ENCODE measurements at regions not wholly inside any gene's neighbourhood (a gene's known extent, or its start where the extent isn't known, plus 50 kb on each side); places are given as distances from the start of the nearest gene placed in this dataset.
"Not testable (repeated sequence)": the region's sequence is repeated elsewhere in the genome, so short reads cannot be mapped to it uniquely, and the experiment has no call there.

GRCh38 chr17:37820995-37821713, 76.3 kb upstream of the HNF1B start:
- Mint-ChIP-seq H3K27ac (no peak overlapping the region), H3K9me3 (no peaks in the 10 kb centered on the region), H3K4me1 (peaks cover 0 to 5% (median 3%) of the 10 kb centered on the region in 4 donors), H3K36me3 (no peaks in the 10 kb centered on the region), H3K4me3 (no peak overlapping the region), H3K27me3 (peaks cover 5 to 11% of the 10 kb centered on the region in 2 donors)
- CTCF ChIA-PET (ENCODE audit: partially characterized antibody): interaction anchor here (0.6 kb wide), 1 partner anchor 684 kb away, joined by 4 read pairs; no protein-coding TSS in a partner anchor
- no peak overlapping the region for H3K4me3 ChIP-seq (ENCODE audit: low read length in 2 of 2)
- POLR2A ChIA-PET (ENCODE audit: partially characterized antibody): no interaction called here
- H3K4me1 ChIP-seq (ENCODE audit: insufficient read depth, low read length): no peaks in the 10 kb centered on the region
- no peak for DNase-seq
- no peaks in the 10 kb centered on the region for H3K36me3 ChIP-seq (ENCODE audit: insufficient read depth, low read length)
- H3K9me3 ChIP-seq (ENCODE audit: control insufficient read depth in 1 of 2, low read length in 2 of 2): no peaks in the 10 kb centered on the region
- intact Hi-C loops (cut with micrococcal nuclease): no loop called here
- H3K27ac ChIP-seq (ENCODE audit: low read depth, low read length): no peak overlapping the region
- no peaks in the 10 kb centered on the region for H3K27me3 ChIP-seq (ENCODE audit: insufficient read depth, low read length)

GRCh38 chr17:37820313-37820994, 75.6 kb upstream of the HNF1B start:
- intact Hi-C loops (cut with micrococcal nuclease): no loop called here
- DNase-seq: no peak
- Histone ChIP-seq H3K4me1 (ENCODE audit: insufficient read depth, low read length) (no peaks in the 10 kb centered on the region), H3K9me3 (ENCODE audit: control insufficient read depth in 1 of 2, low read length in 2 of 2) (no peaks in the 10 kb centered on the region), H3K4me3 (ENCODE audit: low read length in 2 of 2) (no peak overlapping the region), H3K27me3 (ENCODE audit: insufficient read depth, low read length) (no peaks in the 10 kb centered on the region), H3K36me3 (ENCODE audit: insufficient read depth, low read length) (no peaks in the 10 kb centered on the region), H3K27ac (ENCODE audit: low read depth, low read length) (no peak overlapping the region)
- Mint-ChIP-seq H3K27ac (no peak overlapping the region), H3K4me3 (no peak overlapping the region), H3K27me3 (peaks cover 7 to 14% of the 10 kb centered on the region in 2 donors), H3K36me3 (no peaks in the 10 kb centered on the region), H3K4me1 (peaks cover 0 to 5% (median 3%) of the 10 kb centered on the region in 4 donors), H3K9me3 (no peaks in the 10 kb centered on the region)
- ChIA-PET CTCF (ENCODE audit: partially characterized antibody) (interaction anchor here (0.6 kb wide), 1 partner anchor 685 kb away, joined by 4 read pairs; no protein-coding TSS in a partner anchor), POLR2A (ENCODE audit: partially characterized antibody) (no interaction called here)

GRCh38 chr17:37818689-37819088, 73.8 kb upstream of the HNF1B start:
- CTCF ChIA-PET (ENCODE audit: partially characterized antibody): no interaction called here
- Histone ChIP-seq H3K27me3 (ENCODE audit: insufficient read depth, low read length) (no peaks in the 10 kb centered on the region), H3K27ac (ENCODE audit: low read depth, low read length) (no peak overlapping the region)

GRCh38 chr17:37816950-37817349, 72.1 kb upstream of the HNF1B start:
- CTCF ChIA-PET (ENCODE audit: partially characterized antibody): interaction anchor here (3.2 kb wide), 1 partner anchor 443 kb away, joined by 7 read pairs; no protein-coding TSS in a partner anchor
- no peak overlapping the region for H3K27ac Mint-ChIP-seq
- H3K4me3 Mint-ChIP-seq: no peak overlapping the region

More at GRCh38 chr17:37818689-37819088, 73.8 kb upstream of the HNF1B start:
- H3K4me3 ChIP-seq (ENCODE audit: low read length in 2 of 2): no peak overlapping the region
- Mint-ChIP-seq H3K27me3 (peaks cover 17 to 18% of the 10 kb centered on the region in 2 donors), H3K9me3 (no peaks in the 10 kb centered on the region), H3K36me3 (no peaks in the 10 kb centered on the region), H3K4me3 (no peak overlapping the region), H3K27ac (no peak overlapping the region), H3K4me1 (peaks cover 0 to 5% (median 3%) of the 10 kb centered on the region in 4 donors)
- DNase-seq: no peak
- no peaks in the 10 kb centered on the region for H3K36me3 ChIP-seq (ENCODE audit: insufficient read depth, low read length)
- POLR2A ChIA-PET (ENCODE audit: partially characterized antibody): no interaction called here
- intact Hi-C loops (cut with micrococcal nuclease): no loop called here
- H3K4me1 ChIP-seq (ENCODE audit: insufficient read depth, low read length): no peaks in the 10 kb centered on the region
- H3K9me3 ChIP-seq (ENCODE audit: control insufficient read depth in 1 of 2, low read length in 2 of 2): no peaks in the 10 kb centered on the region

GRCh38 chr17:37815536-37815935, 70.7 kb upstream of the HNF1B start:
- H3K36me3 ChIP-seq (ENCODE audit: insufficient read depth, low read length): no peaks in the 10 kb centered on the region
- Mint-ChIP-seq H3K27ac (no peak overlapping the region), H3K27me3 (peaks cover 27 to 34% of the 10 kb centered on the region in 2 donors), H3K9me3 (peaks cover 0 to 2% (median 0%) of the 10 kb centered on the region in 8 donors), H3K36me3 (no peaks in the 10 kb centered on the region), H3K4me1 (peaks cover 0 to 5% (median 3%) of the 10 kb centered on the region in 4 donors), H3K4me3 (no peak overlapping the region)
- H3K4me1 ChIP-seq (ENCODE audit: insufficient read depth, low read length): no peaks in the 10 kb centered on the region
- H3K4me3 ChIP-seq (ENCODE audit: low read length in 2 of 2): no peak overlapping the region
- DNase-seq: no peak
- ChIA-PET CTCF (ENCODE audit: partially characterized antibody) (interaction anchor here (0.7 to 3.2 kb wide), 4 partner anchors 14 to 442 kb away, joined by 3 to 7 read pairs (median 4); no protein-coding TSS in a partner anchor), POLR2A (ENCODE audit: partially characterized antibody) (no interaction called here)
- H3K27me3 ChIP-seq (ENCODE audit: insufficient read depth, low read length): no peaks in the 10 kb centered on the region
- no peaks in the 10 kb centered on the region for H3K9me3 ChIP-seq (ENCODE audit: control insufficient read depth in 1 of 2, low read length in 2 of 2)
- no peak overlapping the region for H3K27ac ChIP-seq (ENCODE audit: low read depth, low read length)
- intact Hi-C loops (cut with micrococcal nuclease): no loop called here

More at GRCh38 chr17:37816950-37817349, 72.1 kb upstream of the HNF1B start:
- intact Hi-C loops (cut with micrococcal nuclease): no loop called here
- H3K9me3 Mint-ChIP-seq: peaks cover 0 to 2% (median 0%) of the 10 kb centered on the region in 8 donors
- peaks cover 0 to 5% (median 3%) of the 10 kb centered on the region in 4 donors for H3K4me1 Mint-ChIP-seq
- Histone ChIP-seq H3K4me3 (ENCODE audit: low read length in 2 of 2) (no peak overlapping the region), H3K9me3 (ENCODE audit: control insufficient read depth in 1 of 2, low read length in 2 of 2) (no peaks in the 10 kb centered on the region), H3K27ac (ENCODE audit: low read depth, low read length) (no peak overlapping the region), H3K4me1 (ENCODE audit: insufficient read depth, low read length) (no peaks in the 10 kb centered on the region), H3K27me3 (ENCODE audit: insufficient read depth, low read length) (no peaks in the 10 kb centered on the region), H3K36me3 (ENCODE audit: insufficient read depth, low read length) (no peaks in the 10 kb centered on the region)
- DNase-seq: no peak
- POLR2A ChIA-PET (ENCODE audit: partially characterized antibody): no interaction called here
- peaks cover 24 to 27% of the 10 kb centered on the region in 2 donors for H3K27me3 Mint-ChIP-seq
- no peaks in the 10 kb centered on the region for H3K36me3 Mint-ChIP-seq

- Histone ChIP-seq H3K36me3 (ENCODE audit: insufficient read depth, low read length) (no peaks in the 10 kb centered on the region), H3K9me3 (ENCODE audit: control insufficient read depth in 1 of 2, low read length in 2 of 2) (no peaks in the 10 kb centered on the region), H3K4me1 (ENCODE audit: insufficient read depth, low read length) (no peaks in the 10 kb centered on the region), H3K27me3 (ENCODE audit: insufficient read depth, low read length) (no peaks in the 10 kb centered on the region), H3K27ac (ENCODE audit: low read depth, low read length) (no peak overlapping the region), H3K4me3 (ENCODE audit: low read length in 2 of 2) (no peak overlapping the region)
- intact Hi-C loops (cut with micrococcal nuclease): no loop called here
- Mint-ChIP-seq H3K4me1 (peaks cover 0 to 5% (median 3%) of the 10 kb centered on the region in 4 donors), H3K36me3 (no peaks in the 10 kb centered on the region), H3K4me3 (no peak overlapping the region), H3K27me3 (peaks cover 29 to 35% of the 10 kb centered on the region in 2 donors), H3K9me3 (peaks cover 0 to 2% (median 0%) of the 10 kb centered on the region in 8 donors), H3K27ac (no peak overlapping the region)
- CTCF ChIA-PET (ENCODE audit: partially characterized antibody): no interaction called here
- POLR2A ChIA-PET (ENCODE audit: partially characterized antibody): no interaction called here
- DNase-seq: no peak
Observed at GRCh38 chr17:37813751-37814150, 68.9 kb upstream of the HNF1B start.

GRCh38 chr17:37808846-37809245, 64.0 kb upstream of the HNF1B start:
- H3K9me3 ChIP-seq (ENCODE audit: control insufficient read depth in 1 of 2, low read length in 2 of 2); DNase-seq; intact Hi-C loops (cut with micrococcal nuclease); POLR2A ChIA-PET (ENCODE audit: partially characterized antibody); H3K27me3 ChIP-seq (ENCODE audit: insufficient read depth, low read length); H3K4me1 Mint-ChIP-seq; H3K27ac ChIP-seq (ENCODE audit: low read depth, low read length); H3K27ac Mint-ChIP-seq; H3K36me3 Mint-ChIP-seq; CTCF ChIA-PET (ENCODE audit: partially characterized antibody); H3K36me3 ChIP-seq (ENCODE audit: insufficient read depth, low read length); H3K9me3 Mint-ChIP-seq; H3K4me3 Mint-ChIP-seq; H3K4me3 ChIP-seq (ENCODE audit: low read length in 2 of 2); H3K4me1 ChIP-seq (ENCODE audit: insufficient read depth, low read length): not testable (repeated sequence)
- H3K27me3 Mint-ChIP-seq: peaks cover 17 to 22% of the 10 kb centered on the region in 2 donors
